GM12872 (cell line): ENCODE measurements at regions not wholly inside any gene's neighbourhood (a gene's known extent, or its start where the extent isn't known, plus 50 kb on each side); places are given as distances from the start of the nearest gene placed in this dataset.
A peak's percentile ranks its signal among the peaks of the same experiment; 100 is the strongest.

Experiments used
- TF ChIP-seq, protein P1 (sequence below): IDR thresholded peaks from 3 replicates; pipeline ENCODE4 v1.5.1; 2011; ENCODE audit warnings: low read depth, mild to moderate bottlenecking, low read length, moderate library complexity; ENCODE audit not compliant: insufficient read depth

DNA sequence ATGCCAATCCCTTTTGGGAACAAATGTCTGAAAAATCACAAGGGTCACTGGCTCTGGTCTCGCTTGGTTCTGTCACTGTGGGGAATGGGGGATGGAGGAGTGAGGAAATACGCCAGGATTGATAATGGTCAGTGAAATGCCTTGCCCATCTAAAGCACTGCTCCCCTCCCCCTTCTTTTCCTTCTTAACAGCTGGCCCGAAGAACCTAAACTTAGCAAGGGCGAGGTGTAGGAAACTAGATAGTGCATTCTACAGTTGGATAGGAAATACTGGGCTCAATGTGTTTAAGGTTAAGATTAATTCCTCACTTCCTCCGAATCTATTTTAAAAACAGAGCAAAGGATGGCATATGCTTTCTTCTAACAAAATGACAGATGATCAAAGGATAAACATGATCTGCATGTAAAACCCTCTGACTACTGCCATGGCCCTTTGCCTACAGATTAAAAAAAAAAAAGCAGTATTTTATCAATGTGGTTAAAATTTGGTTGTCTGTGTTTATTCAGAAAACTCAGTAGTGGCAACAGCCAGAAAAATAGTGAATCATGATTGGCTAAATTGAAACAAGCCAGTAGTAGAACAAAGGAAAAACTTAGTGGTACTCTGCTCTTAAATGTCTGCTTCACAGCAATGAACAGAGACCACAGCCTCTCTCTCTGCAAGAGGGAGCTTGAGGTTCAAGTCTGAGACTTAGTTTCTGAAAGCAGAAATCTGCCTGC lies 86.1 kb upstream of the VAV3 start:
- TF ChIP-seq, protein P1, sequence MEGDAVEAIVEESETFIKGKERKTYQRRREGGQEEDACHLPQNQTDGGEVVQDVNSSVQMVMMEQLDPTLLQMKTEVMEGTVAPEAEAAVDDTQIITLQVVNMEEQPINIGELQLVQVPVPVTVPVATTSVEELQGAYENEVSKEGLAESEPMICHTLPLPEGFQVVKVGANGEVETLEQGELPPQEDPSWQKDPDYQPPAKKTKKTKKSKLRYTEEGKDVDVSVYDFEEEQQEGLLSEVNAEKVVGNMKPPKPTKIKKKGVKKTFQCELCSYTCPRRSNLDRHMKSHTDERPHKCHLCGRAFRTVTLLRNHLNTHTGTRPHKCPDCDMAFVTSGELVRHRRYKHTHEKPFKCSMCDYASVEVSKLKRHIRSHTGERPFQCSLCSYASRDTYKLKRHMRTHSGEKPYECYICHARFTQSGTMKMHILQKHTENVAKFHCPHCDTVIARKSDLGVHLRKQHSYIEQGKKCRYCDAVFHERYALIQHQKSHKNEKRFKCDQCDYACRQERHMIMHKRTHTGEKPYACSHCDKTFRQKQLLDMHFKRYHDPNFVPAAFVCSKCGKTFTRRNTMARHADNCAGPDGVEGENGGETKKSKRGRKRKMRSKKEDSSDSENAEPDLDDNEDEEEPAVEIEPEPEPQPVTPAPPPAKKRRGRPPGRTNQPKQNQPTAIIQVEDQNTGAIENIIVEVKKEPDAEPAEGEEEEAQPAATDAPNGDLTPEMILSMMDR: no peak

DNA sequence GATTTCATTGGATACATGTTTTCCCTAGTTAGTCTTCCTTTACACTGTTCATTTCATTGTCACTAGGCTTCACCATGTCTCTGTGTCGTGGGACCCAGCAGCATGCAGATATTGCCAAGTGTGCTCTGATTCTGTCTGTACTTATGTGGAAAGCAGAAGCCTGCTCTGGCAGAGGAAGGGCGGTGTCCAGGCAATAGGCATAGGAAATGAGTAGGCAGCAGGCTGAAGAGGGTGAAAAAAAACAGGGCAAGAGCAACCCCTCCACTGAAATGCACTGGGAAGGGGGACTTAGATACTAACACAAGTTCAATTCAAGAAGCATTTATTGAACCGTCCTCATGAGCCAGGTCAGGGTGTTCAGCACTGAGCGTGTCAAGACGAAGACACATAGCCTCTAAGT lies 85.2 kb upstream of the VAV3 start:
- TF ChIP-seq, protein P1: no peak

DNA sequence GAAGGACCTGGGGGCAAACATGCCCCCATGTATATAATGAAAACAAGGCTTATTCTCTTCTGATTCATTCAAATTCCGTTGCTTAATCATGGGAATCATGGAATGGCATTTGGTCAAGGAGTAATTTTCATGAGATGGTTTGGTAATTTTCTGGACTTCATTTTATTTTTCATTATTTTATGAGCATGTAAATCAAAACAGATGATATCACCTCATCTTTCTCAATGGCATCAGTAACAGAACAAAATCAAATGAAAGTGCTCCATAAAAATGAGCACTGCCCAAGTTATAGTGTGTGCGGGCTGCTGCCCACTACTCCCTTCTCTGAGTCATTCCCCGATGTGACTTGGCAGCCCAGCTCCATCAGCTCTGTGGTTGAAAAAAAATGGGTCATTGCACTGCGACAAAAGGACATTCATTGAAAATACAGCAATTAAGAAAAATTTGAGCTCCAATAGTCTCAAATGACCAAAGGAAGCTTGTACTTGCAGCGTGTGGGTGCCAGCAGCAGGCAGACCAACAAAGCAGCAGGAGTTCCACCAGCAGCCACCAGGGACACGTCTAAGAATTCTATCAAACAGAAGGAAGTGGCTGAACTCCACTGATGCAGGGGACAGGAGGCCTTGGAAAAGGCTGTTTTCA lies 84.3 kb upstream of the VAV3 start:
- TF ChIP-seq, protein P1: peak; percentile 54; the same call in 2 of the 3 replicates

DNA sequence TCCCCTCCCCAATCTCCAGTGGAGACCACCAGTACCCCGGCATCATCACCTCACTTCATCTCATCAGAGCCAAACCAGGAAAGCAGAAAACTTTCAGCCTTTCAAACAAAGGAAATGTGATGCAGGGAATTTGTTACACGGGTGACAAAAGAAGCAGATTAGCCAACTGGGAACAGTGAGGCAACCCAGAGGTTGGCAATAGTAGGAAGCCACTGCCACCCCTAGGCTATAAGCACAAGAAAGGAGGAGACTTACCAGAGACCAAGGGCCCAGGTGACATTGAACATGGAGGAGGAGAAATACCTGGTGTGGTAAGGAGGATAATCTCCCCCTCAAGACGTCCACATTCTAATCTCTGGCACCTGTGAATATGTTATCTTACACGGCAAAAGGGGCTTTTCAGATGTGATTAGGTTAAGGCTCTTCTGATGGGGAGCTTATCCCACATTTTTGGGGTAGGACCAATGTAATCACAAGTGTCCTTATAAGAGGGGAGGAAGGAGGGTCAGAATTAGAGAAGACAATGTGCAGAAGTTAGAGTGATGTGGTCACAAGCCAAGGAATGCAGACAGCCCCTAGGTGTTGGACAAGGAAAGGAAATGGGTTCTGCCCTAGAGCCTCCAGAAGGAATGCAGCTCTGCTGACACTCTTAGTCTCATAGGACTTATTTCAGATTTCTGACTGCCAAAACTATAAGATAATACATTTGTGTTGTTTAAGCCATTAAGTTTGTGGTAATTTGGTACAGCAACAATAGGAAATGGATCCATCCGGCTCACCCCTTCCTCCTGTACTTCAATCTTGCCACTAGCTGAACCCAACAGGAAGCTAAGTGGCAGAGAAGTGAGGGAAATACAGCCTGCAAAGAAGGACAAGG lies 83.6 kb upstream of the VAV3 start:
- TF ChIP-seq, protein P1: no peak

DNA sequence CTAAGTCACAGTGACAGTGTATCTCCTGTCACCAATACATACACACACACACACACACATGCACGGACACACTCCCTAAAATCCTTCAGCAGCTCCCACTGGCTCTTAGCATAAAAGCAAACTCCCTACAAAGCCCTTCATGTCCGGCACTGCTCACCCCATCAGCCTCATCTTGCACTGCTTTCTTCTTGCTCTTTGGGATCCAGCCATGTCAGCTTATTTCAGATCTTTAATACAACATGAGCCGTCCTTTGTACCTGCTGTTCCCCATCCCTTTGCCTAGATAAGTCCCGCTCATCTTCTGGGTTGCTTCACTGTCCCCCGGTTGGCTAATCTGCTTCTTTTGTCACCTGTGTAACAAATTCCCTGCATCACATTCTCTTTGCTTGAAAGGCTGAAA lies 82.1 kb upstream of the VAV3 start:
- TF ChIP-seq, protein P1: no peak

DNA sequence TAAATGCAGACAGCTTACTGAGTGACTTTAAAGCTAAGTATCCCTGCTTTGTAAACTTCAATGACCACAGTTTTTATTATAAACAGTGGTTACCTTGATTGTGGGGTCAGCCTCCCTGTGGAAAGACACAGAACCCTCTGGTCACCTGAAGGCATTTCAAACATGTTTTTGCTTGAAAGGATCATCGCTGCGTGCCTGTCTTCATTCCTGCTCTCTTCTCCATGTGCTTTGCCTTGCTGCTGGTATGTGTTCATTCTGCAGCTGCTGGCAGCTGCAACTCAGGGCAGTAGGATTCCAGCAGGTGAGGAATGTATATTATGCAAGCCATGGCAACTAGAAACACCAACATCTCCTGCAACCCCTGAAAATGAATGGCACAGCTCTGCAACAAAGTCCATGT lies 81.0 kb upstream of the VAV3 start:
- TF ChIP-seq, protein P1: no peak

DNA sequence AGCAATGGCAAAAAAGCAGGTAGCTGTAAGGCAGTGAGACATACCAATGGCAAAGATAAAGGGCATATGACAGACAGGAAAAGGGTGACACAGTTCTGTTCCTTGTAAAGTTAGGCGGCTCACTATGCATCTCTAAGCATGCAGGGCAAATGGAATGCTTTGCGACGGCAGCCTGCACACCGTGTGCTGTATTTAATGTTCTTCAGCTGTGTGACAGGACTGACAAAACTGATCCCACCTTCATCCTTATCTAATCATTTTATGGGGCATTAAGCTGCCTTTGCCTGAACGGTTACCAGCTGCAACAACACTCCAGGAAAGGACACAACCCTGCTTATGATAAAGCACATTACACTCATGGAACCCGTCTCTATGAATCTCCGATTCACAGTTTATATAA lies 80.5 kb upstream of the VAV3 start:
- TF ChIP-seq, protein P1: no peak
